ENCODE measurements at regions not wholly inside any gene's neighbourhood (a gene's known extent, or its start where the extent isn't known, plus 50 kb on each side); places are given as distances from the start of the nearest gene placed in this dataset.

GRCh38 chr1:81717230-81717629 lies 83.5 kb upstream of the ADGRL2 start:
- Histone ChIP-seq H3K36me3 (ENCODE audit: control insufficient read depth in 2 of 2, insufficient read depth in 2 of 2, low read length in 1 of 2) (no peaks in the 10 kb centered on the region), H3K4me1 (ENCODE audit: control insufficient read depth in 2 of 2, insufficient read depth in 2 of 2, low read length in 1 of 2) (no peaks in the 10 kb centered on the region), H3K27ac (ENCODE audit: low read depth in 2 of 2, low read length in 1 of 2) (no peak overlapping the region), H3K27me3 (ENCODE audit: control insufficient read depth in 1 of 2, insufficient read depth in 2 of 2, low read length in 2 of 2) (peaks cover 0 to under 1% of the 10 kb centered on the region in 2 donors), H3K4me3 (ENCODE audit: low read depth in 1 of 2, low read length in 2 of 2) (no peak overlapping the region), H3K9me3 (ENCODE audit: control insufficient read depth in 2 of 2, insufficient read depth in 1 of 2, low read depth in 1 of 2, low read length in 1 of 2) (no peaks in the 10 kb centered on the region)
- WGBS, 2 donors = 79 to 97% methylated on average over 1 of the region's 1 CpG

DNA sequence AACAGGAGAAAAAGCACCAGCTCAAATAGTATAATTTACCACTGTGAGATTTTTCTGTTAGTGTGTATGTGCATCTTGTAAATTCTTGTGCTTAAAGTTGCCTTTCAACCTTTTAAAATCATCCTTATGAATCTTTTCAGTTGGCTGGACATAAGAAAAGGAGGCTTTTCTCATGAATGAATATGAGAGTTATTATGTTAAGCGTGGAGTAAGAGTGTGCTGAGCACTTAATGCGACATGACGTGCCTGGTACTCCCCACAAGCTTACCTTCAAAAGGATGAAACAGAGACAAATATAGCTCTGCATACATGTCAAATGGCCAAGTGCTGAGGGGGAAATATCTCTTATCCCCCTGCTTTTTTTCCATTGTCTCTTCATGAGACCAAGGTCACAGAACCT lies 85.3 kb upstream of the ADGRL2 start:
- 81 to 86% methylated on average over 3 of the region's 3 CpGs for WGBS, 2 donors
- Histone ChIP-seq H3K4me3 (ENCODE audit: low read depth in 1 of 2, low read length in 2 of 2) (no peak overlapping the region), H3K27me3 (ENCODE audit: control insufficient read depth in 1 of 2, insufficient read depth in 2 of 2, low read length in 2 of 2) (no peaks in the 10 kb centered on the region), H3K27ac (ENCODE audit: low read depth in 2 of 2, low read length in 1 of 2) (no peak overlapping the region), H3K9me3 (ENCODE audit: control insufficient read depth in 2 of 2, insufficient read depth in 1 of 2, low read depth in 1 of 2, low read length in 1 of 2) (no peaks in the 10 kb centered on the region), H3K36me3 (ENCODE audit: control insufficient read depth in 2 of 2, insufficient read depth in 2 of 2, low read length in 1 of 2) (no peaks in the 10 kb centered on the region), H3K4me1 (ENCODE audit: control insufficient read depth in 2 of 2, insufficient read depth in 2 of 2, low read length in 1 of 2) (no peaks in the 10 kb centered on the region)

DNA sequence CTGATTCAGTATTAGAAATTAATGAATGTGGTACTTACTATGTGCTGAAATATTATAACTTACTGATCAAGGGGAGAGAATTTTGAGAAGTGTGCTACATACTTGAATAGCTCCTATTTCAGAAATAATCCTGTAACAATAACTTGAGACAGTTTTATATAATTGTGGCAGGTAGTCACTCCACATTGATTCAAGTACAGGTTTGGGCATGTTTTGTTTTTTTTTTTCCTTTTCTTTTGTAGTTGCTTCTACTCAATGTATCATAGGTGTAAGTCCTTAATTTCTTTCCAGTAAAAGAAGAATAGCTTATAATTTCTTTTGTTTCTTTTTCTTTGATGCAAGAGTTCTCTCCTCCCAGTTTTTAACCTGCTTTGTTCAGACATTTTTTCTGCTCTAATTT lies 86.1 kb upstream of the ADGRL2 start:
- Histone ChIP-seq H3K36me3 (ENCODE audit: control insufficient read depth in 2 of 2, insufficient read depth in 2 of 2, low read length in 1 of 2) (no peaks in the 10 kb centered on the region), H3K4me3 (ENCODE audit: low read depth in 1 of 2, low read length in 2 of 2) (no peak overlapping the region), H3K27me3 (ENCODE audit: control insufficient read depth in 1 of 2, insufficient read depth in 2 of 2, low read length in 2 of 2) (no peaks in the 10 kb centered on the region), H3K9me3 (ENCODE audit: control insufficient read depth in 2 of 2, insufficient read depth in 1 of 2, low read depth in 1 of 2, low read length in 1 of 2) (no peaks in the 10 kb centered on the region), H3K4me1 (ENCODE audit: control insufficient read depth in 2 of 2, insufficient read depth in 2 of 2, low read length in 1 of 2) (no peaks in the 10 kb centered on the region), H3K27ac (ENCODE audit: low read depth in 2 of 2, low read length in 1 of 2) (no peak overlapping the region)

GRCh38 chr1:81712425-81712824 lies 88.3 kb upstream of the ADGRL2 start:
- Histone ChIP-seq H3K4me3 (ENCODE audit: low read depth in 1 of 2, low read length in 2 of 2) (no peak overlapping the region), H3K27ac (ENCODE audit: low read depth in 2 of 2, low read length in 1 of 2) (no peak overlapping the region), H3K4me1 (ENCODE audit: control insufficient read depth in 2 of 2, insufficient read depth in 2 of 2, low read length in 1 of 2) (no peaks in the 10 kb centered on the region), H3K27me3 (ENCODE audit: control insufficient read depth in 1 of 2, insufficient read depth in 2 of 2, low read length in 2 of 2) (no peaks in the 10 kb centered on the region), H3K9me3 (ENCODE audit: control insufficient read depth in 2 of 2, insufficient read depth in 1 of 2, low read depth in 1 of 2, low read length in 1 of 2) (no peaks in the 10 kb centered on the region), H3K36me3 (ENCODE audit: control insufficient read depth in 2 of 2, insufficient read depth in 2 of 2, low read length in 1 of 2) (no peaks in the 10 kb centered on the region)
- WGBS, 2 donors = 93 to 97% methylated on average over 3 of the region's 3 CpGs

- no peak overlapping the region for H3K4me3 ChIP-seq (ENCODE audit: low read depth in 1 of 2, low read length in 2 of 2)
- 86 to 88% methylated on average over 2 of the region's 2 CpGs for WGBS, 2 donors
- no peaks in the 10 kb centered on the region for H3K36me3 ChIP-seq (ENCODE audit: control insufficient read depth in 2 of 2, insufficient read depth in 2 of 2, low read length in 1 of 2)
- H3K27me3 ChIP-seq (ENCODE audit: control insufficient read depth in 1 of 2, insufficient read depth in 2 of 2, low read length in 2 of 2) = no peaks in the 10 kb centered on the region
- no peak overlapping the region for H3K27ac ChIP-seq (ENCODE audit: low read depth in 2 of 2, low read length in 1 of 2)
- no peaks in the 10 kb centered on the region for H3K9me3 ChIP-seq (ENCODE audit: control insufficient read depth in 2 of 2, insufficient read depth in 1 of 2, low read depth in 1 of 2, low read length in 1 of 2)
- H3K4me1 ChIP-seq (ENCODE audit: control insufficient read depth in 2 of 2, insufficient read depth in 2 of 2, low read length in 1 of 2) = no peaks in the 10 kb centered on the region
Measured at GRCh38 chr1:81710857-81711256, 89.9 kb upstream of the ADGRL2 start.

DNA sequence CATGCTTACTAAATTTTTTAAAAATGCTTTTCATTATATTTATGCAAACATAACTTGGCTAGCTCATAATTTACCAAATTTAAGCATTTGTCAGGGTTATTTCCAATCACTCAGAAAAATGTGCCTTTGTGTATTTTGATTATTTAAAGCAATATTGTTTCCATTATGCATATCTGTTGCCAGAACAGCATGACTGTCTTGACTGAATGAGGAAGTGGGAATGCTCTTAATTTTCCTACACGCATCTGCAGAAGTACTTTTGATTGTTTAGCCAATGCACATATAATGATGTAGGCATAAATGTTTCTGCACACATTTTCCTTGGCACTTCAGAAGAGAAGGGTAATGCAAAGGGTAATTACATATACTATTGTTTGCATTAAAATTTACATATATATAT lies 92.5 kb upstream of the ADGRL2 start:
- Histone ChIP-seq H3K27me3 (ENCODE audit: control insufficient read depth in 1 of 2, insufficient read depth in 2 of 2, low read length in 2 of 2) (no peaks in the 10 kb centered on the region), H3K4me1 (ENCODE audit: control insufficient read depth in 2 of 2, insufficient read depth in 2 of 2, low read length in 1 of 2) (no peaks in the 10 kb centered on the region), H3K27ac (ENCODE audit: low read depth in 2 of 2, low read length in 1 of 2) (no peak overlapping the region), H3K36me3 (ENCODE audit: control insufficient read depth in 2 of 2, insufficient read depth in 2 of 2, low read length in 1 of 2) (no peaks in the 10 kb centered on the region), H3K9me3 (ENCODE audit: control insufficient read depth in 2 of 2, insufficient read depth in 1 of 2, low read depth in 1 of 2, low read length in 1 of 2) (no peaks in the 10 kb centered on the region), H3K4me3 (ENCODE audit: low read depth in 1 of 2, low read length in 2 of 2) (no peak overlapping the region)
- 62% methylated on average over 1 of the region's 1 CpG for WGBS, 2 donors

DNA sequence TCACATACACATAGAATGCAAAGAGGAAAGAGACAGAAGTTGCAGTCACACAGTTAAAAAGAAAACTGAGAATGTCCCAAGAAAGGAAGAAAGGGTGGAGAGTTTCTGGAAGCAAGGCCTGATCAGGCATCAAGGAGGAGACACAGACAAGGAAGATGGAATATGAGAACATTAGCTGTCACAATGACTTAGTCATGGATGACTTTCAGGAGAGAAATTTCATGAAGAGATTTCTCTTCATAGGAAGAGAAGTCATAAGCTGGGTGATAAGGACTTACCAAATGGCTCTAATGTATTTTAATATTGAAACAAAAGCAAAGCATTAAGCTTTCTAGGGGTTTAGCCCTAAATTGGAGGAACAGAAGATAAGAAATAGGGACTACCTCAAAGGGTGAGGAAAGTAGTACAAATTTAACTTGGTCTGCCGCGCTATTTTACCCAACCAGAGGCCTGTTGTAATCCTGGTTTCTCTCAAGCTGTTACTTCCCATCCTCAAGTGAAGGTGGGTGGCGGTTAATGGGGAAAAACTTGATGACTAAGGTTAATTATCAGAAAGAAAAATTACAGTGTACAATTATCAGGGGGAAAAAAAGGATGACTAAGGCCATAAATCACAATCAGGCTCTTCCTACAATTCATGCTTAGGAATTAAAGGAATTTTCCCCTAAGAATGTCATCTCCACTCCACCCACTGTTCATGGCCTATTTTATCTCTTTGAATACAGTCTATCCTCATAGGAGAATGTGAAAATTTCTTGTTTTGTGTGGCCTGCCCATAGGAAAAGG lies 93.9 kb upstream of the ADGRL2 start:
- no peaks in the 10 kb centered on the region for H3K27me3 ChIP-seq (ENCODE audit: control insufficient read depth in 1 of 2, insufficient read depth in 2 of 2, low read length in 2 of 2)
- no peaks in the 10 kb centered on the region for H3K36me3 ChIP-seq (ENCODE audit: control insufficient read depth in 2 of 2, insufficient read depth in 2 of 2, low read length in 1 of 2)
- 79 to 82% methylated on average over 3 of the region's 3 CpGs for WGBS, 2 donors
- H3K4me3 ChIP-seq (ENCODE audit: low read depth in 1 of 2, low read length in 2 of 2) = no peak overlapping the region
- no peak overlapping the region for H3K27ac ChIP-seq (ENCODE audit: low read depth in 2 of 2, low read length in 1 of 2)
- no peaks in the 10 kb centered on the region for H3K4me1 ChIP-seq (ENCODE audit: control insufficient read depth in 2 of 2, insufficient read depth in 2 of 2, low read length in 1 of 2)
- H3K9me3 ChIP-seq (ENCODE audit: control insufficient read depth in 2 of 2, insufficient read depth in 1 of 2, low read depth in 1 of 2, low read length in 1 of 2) = no peaks in the 10 kb centered on the region

DNA sequence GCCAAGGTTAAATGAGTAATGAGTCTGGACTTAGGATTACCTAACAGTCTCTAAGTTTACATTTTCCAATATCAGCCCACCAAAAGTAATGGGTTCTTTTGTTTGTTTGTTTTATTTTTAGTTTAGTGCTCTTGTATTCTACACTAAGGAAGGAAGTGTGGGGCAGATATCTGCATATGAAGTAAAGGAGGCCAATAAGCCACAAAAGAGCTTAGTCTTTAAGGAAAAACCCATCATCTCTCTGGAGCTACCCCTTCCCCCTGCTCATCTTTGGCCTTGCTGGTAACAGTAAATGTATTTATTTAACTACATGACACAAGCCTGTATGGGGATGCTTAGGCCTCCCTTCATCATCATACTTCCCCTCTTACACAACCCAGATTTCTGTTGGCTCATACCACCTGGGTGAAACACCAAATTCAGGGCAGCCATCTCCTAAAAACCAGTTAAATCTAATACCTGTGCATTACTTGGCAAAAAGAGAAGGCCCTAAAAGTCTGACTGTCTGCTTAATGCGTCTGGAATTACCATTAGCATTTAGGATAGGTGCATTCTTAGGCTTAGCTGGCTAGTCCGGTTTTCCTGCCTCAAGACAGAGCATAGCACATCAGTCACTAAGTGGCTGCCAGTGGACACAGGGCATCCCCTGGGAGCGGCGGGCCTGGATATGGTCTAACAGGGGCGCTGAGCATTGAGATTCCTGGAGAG lies 96.8 kb upstream of the ADGRL2 start:
- Histone ChIP-seq H3K4me3 (ENCODE audit: low read depth in 1 of 2, low read length in 2 of 2) (no peak overlapping the region), H3K27ac (ENCODE audit: low read depth in 2 of 2, low read length in 1 of 2) (peak overlapping the region in 1 of 2 donors; percentile 30), H3K27me3 (ENCODE audit: control insufficient read depth in 1 of 2, insufficient read depth in 2 of 2, low read length in 2 of 2) (no peaks in the 10 kb centered on the region), H3K36me3 (ENCODE audit: control insufficient read depth in 2 of 2, insufficient read depth in 2 of 2, low read length in 1 of 2) (no peaks in the 10 kb centered on the region), H3K9me3 (ENCODE audit: control insufficient read depth in 2 of 2, insufficient read depth in 1 of 2, low read depth in 1 of 2, low read length in 1 of 2) (no peaks in the 10 kb centered on the region), H3K4me1 (ENCODE audit: control insufficient read depth in 2 of 2, insufficient read depth in 2 of 2, low read length in 1 of 2) (no peaks in the 10 kb centered on the region)
- 84 to 88% methylated on average over 5 of the region's 5 CpGs for WGBS, 2 donors

DNA sequence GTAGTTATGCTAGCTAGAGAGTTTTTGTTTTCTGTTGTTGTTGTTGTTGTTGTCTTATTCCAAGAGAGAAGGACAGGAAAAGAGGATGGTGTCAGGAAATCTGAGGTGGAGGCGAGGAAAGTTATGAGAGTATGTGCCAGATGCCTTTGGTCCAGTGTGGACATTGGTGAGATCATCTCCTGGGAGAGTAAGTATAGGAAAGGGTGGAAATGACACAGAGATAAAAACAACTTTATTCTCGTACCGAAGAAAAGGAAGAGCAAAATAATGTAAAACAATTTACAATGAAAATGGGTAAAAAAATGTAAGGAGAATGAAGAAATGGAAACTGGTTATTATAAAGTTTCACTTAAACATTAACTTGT lies 97.4 kb upstream of the ADGRL2 start:
- Histone ChIP-seq H3K27ac (ENCODE audit: low read depth in 2 of 2, low read length in 1 of 2) (no peak overlapping the region), H3K27me3 (ENCODE audit: control insufficient read depth in 1 of 2, insufficient read depth in 2 of 2, low read length in 2 of 2) (no peaks in the 10 kb centered on the region), H3K4me3 (ENCODE audit: low read depth in 1 of 2, low read length in 2 of 2) (no peak overlapping the region), H3K36me3 (ENCODE audit: control insufficient read depth in 2 of 2, insufficient read depth in 2 of 2, low read length in 1 of 2) (no peaks in the 10 kb centered on the region), H3K4me1 (ENCODE audit: control insufficient read depth in 2 of 2, insufficient read depth in 2 of 2, low read length in 1 of 2) (no peaks in the 10 kb centered on the region), H3K9me3 (ENCODE audit: control insufficient read depth in 2 of 2, insufficient read depth in 1 of 2, low read depth in 1 of 2, low read length in 1 of 2) (no peaks in the 10 kb centered on the region)
- WGBS, 2 donors = 76 to 79% methylated on average over 3 of the region's 3 CpGs

DNA sequence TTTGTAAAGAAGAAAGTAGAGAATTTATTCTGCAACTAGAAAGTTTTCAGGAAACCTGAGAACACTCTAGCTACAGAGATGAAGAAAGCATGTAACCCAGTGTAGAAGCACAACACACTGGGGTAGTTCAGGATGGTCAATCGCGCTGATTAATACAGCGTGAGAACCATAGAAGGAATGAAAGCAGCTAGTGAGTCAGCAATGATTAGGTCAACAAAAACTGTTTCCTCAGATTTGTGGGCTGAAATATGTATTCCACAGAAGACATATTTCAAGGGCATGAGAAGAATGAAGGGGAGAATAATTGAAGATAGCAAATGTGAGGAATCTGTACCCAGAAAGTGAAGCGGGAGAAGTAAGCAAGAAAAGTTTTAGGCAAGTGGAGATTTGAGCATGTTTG lies 97.8 kb upstream of the ADGRL2 start:
- WGBS, 2 donors = 74 to 80% methylated on average over 4 of the region's 4 CpGs

More for the DNA sequence above, 97.8 kb upstream of the ADGRL2 start:
- no peaks in the 10 kb centered on the region for H3K9me3 ChIP-seq (ENCODE audit: control insufficient read depth in 2 of 2, insufficient read depth in 1 of 2, low read depth in 1 of 2, low read length in 1 of 2)
- H3K4me1 ChIP-seq (ENCODE audit: control insufficient read depth in 2 of 2, insufficient read depth in 2 of 2, low read length in 1 of 2) = no peaks in the 10 kb centered on the region
- no peaks in the 10 kb centered on the region for H3K27me3 ChIP-seq (ENCODE audit: control insufficient read depth in 1 of 2, insufficient read depth in 2 of 2, low read length in 2 of 2)
- H3K27ac ChIP-seq (ENCODE audit: low read depth in 2 of 2, low read length in 1 of 2) = no peak overlapping the region
- no peak overlapping the region for H3K4me3 ChIP-seq (ENCODE audit: low read depth in 1 of 2, low read length in 2 of 2)
- no peaks in the 10 kb centered on the region for H3K36me3 ChIP-seq (ENCODE audit: control insufficient read depth in 2 of 2, insufficient read depth in 2 of 2, low read length in 1 of 2)

Measured in esophagus (tissue), 2 donors.